GM18873 (cell line): ENCODE measurements at regions not wholly inside any gene's neighbourhood (a gene's known extent, or its start where the extent isn't known, plus 50 kb on each side); places are given as distances from the start of the nearest gene placed in this dataset.
"Not testable (repeated sequence)": the region's sequence is repeated elsewhere in the genome, so short reads cannot be mapped to it uniquely, and the experiment has no call there.

Experiments used
- ATAC-seq: cut with Tn5 transposase; IDR thresholded peaks from one replicate; pipeline ENCODE4 v1.9.1; 2021; ENCODE audit warnings: mild to moderate bottlenecking, moderate library complexity, moderate number of reproducible peaks; ENCODE audit not compliant: unreplicated experiment, low FRiP score

GRCh38 chr4:150016621-150017020 is 61.6 kb upstream of the DCLK2 start:
- not testable (repeated sequence) for ATAC-seq

GRCh38 chr4:150018257-150018656 is 60.0 kb upstream of the DCLK2 start:
- ATAC-seq, result no peak

GRCh38 chr4:150021483-150021882 is 56.8 kb upstream of the DCLK2 start:
- no peak for ATAC-seq

GRCh38 chr4:150023489-150023888 is 54.8 kb upstream of the DCLK2 start:
- ATAC-seq, result no peak

GRCh38 chr4:150026987-150027386 is 51.3 kb upstream of the DCLK2 start:
- ATAC-seq, result not testable (repeated sequence)
